Panc1 (cell line): ENCODE measurements at regions not wholly inside any gene's neighbourhood (a gene's known extent, or its start where the extent isn't known, plus 50 kb on each side); places are given as distances from the start of the nearest gene placed in this dataset.

Experiments
- CTCF ChIP-seq: fragments of 450-650 bp; IDR thresholded peaks from 2 replicates; pipeline ENCODE4 v1.5.1; 2017; ENCODE audit warnings: mild to moderate bottlenecking
- POLR2AphosphoS5 ChIP-seq: IDR thresholded peaks from 2 replicates; pipeline ENCODE4 v1.6.1; 2012; ENCODE audit warnings: mild to moderate bottlenecking, low read depth, low read length, moderate library complexity
- REST ChIP-seq, 2 experiments: IDR thresholded peaks; 2 replicates each; pipeline ENCODE4 v1.6.1; 2011 to 2012; ENCODE audit warnings: low read depth in 2 of 2, control low read depth in 1 of 2, low read length in 1 of 2, mild to moderate bottlenecking in 1 of 2, moderate library complexity in 1 of 2; ENCODE audit not compliant: insufficient read depth in 1 of 2

GRCh38 chr18:75574187-75574586 is 146.7 kb upstream of the SMIM21 start:
- TF ChIP-seq REST (IDR thresholded peaks at IDR 0.05; ENCODE audit: insufficient read depth in 1 of 2, low read depth in 2 of 2, low read length in 1 of 2) (no peak), CTCF (no peak), POLR2AphosphoS5 (no peak)
